ENCODE measurements at regions not wholly inside any gene's neighbourhood (a gene's known extent, or its start where the extent isn't known, plus 50 kb on each side); places are given as distances from the start of the nearest gene placed in this dataset.

DNA sequence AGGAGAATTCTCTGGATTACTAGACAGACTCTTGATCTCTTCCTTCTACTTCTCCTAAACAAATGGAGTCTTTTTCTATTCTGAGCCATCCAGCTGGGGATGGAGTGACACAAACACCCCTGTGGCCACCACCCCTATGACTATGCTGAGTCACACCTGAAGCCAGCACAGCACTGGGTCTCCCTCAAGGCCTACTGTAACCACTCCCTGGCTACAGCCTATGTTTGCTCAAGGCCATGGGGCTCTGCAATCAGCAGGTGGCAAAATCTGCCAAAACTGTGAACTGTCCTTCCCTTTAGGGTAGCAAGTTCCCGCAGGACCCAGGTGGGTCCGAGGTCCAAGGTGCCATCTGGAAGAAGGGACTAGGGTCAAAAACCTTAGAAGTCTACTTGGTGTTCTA is 132.3 kb downstream of the TINAG start:
- DNase-seq (ENCODE audit: low read depth), result no peak

GRCh38 chr6:54441020-54441419 is 132.8 kb downstream of the TINAG start:
- DNase-seq (ENCODE audit: low read depth), result no peak

DNA sequence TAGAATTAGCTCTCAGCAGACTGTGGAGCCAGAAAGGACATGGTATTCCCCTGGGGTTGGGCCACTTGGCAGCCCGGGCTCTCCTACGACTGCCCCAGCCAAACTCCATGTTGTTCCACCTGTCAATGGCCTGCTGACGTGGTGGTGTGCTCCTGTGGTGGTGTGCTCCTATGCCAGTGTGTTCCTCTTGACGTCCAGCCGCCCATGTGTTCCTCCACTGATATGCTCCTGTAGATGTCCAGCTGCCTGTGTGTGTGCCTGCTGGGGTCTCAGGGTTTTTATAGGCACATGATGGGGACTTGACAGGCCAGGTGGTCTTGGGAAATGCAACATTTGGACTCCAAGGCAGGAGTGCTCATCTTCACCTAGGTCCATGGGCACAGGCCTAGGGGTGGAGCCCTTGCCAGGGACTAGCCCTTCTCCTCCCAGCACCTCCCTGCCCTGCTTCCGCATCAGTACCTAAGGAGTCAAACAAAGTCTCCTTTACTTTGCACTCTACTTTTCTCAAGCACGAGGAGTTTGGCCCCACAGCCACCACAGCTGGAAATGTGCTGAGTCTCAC is 133.5 kb downstream of the TINAG start:
- no peak for DNase-seq (ENCODE audit: low read depth)

DNA sequence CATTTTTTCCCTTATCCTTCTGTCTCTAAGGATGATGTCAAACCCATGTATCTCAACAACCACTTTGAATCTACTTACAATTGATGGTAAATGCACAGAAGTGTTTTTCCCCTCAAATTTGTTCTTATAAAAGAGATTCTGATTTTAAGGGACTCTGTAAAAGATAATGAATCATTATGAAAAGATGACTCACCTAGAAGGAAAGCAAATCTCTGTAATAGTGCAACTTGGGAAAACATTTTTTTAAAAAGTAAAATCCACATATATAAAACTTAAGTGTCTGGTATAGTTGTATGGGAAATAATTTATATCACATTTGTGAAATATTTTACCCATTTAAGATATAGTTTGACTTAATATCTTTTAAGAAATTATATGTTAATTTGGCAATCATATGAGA is 137.0 kb downstream of the TINAG start:
- DNase-seq (ENCODE audit: low read depth), result no peak

DNA sequence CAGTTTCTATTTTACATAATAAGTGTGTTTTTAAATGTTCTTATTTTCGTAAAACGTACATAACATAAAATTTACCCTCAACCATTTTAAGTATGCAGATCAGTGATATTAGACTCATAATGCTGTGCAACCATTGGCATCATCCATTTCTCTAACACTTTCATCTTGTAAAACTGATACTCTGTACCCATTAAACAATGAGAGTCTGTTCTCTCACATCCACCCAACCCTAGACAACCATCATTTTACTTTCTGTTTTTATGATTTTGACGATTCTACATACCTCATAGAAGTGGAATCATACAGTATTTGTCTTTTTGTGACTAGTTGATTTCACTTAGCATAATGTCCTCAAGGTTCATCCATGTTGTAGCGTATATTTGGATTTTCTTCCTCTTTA is 140.4 kb downstream of the TINAG start:
- no peak for DNase-seq (ENCODE audit: low read depth)

DNA sequence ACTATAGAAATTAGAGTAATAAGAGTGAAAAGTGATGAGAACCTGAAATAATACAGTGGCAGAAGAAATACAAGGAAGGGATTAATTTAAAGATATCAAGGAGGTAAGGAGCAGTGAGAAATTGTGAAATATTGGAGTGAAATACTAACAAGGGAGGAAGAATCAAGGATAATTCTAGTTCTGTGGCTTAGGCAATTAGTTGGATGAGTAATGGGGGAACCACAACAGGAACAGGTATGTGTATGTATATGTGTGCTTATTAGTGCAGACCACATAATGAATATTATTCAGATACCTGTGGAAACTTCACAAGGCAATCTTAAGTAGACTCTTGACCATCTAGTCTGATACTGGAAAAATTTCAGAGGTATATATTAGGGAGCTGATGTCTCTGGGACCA is 143.3 kb downstream of the TINAG start:
- DNase-seq (ENCODE audit: low read depth), result no peak

DNA sequence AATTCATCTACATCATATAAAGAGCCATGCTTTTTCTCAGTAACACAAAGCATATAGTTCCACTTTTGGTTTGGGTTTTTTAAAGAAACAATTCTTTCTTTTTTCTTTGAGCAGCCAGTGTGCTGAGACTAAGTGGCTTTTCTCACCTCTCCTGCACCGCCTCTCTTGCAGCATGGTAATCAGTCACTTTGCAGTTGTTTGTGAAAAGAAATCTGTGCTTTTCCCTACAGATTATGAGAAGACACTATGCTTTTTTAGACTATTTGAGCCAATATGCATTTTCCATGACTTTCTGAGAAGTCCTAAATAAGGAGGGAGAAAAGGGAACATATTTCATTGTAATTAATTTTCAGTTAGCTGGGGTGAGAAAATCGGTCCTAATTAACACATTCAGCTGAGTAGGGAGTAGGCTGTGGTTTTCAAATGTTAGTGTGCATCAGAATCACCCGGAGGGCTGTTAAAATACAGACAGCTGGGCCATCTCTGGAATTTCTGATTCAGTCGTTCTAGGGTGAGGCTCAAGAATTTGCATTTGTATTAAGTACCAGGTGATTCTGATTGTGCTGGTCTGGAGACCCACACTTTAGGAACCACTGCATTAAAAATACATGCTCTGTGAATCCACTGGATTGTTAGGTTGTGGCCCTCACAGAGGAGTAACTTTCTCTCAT is 155.2 kb downstream of the TINAG start:
- DNase-seq (ENCODE audit: low read depth), result no peak

GRCh38 chr6:54465649-54466300 is 157.5 kb downstream of the TINAG start:
- DNase-seq (ENCODE audit: low read depth), result no peak

GRCh38 chr6:54467384-54467783 is 159.1 kb downstream of the TINAG start:
- DNase-seq (ENCODE audit: low read depth), result no peak

DNA sequence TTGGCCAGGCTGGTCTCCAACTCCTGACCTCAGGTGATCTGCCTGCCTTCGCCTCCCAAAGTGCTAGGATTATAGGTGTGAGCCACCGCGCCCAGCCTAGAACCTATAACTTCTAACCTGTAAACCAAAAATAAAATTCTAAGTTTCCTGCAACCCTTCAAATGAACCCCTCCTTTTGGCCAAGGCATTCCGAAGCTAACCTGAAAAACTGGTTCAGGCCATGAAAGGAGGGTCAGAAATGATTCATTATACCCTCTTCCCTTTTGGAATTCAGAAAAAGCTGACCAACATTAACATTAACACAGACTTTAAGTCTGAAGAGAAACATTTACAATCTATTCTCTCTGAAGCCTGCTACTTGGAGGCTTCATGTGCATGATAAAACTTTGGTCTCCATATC is 165.1 kb downstream of the TINAG start:
- no peak for DNase-seq (ENCODE audit: low read depth)

DNA sequence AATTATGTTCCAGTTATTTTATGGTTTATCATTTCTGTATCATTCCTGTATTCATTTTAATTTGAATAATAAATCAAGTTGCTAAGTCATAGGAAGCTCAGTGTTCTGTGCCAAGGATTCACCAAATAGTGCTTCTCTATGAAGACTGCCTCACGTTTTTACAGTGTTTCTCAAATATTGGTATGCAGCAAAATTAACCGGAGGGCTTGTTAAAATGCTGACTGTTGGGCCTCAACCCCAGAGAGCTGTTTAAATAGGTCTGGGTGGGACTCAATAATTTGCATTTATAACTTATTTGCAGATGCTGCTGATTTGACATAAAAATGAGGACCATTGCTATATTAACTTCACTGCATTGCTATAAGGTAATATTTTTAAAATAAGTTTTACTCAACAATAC is 166.7 kb downstream of the TINAG start:
- no peak for DNase-seq (ENCODE audit: low read depth)

- no peak for DNase-seq (ENCODE audit: low read depth)
Observed at GRCh38 chr6:54481091-54481490, 172.8 kb downstream of the TINAG start.

DNA sequence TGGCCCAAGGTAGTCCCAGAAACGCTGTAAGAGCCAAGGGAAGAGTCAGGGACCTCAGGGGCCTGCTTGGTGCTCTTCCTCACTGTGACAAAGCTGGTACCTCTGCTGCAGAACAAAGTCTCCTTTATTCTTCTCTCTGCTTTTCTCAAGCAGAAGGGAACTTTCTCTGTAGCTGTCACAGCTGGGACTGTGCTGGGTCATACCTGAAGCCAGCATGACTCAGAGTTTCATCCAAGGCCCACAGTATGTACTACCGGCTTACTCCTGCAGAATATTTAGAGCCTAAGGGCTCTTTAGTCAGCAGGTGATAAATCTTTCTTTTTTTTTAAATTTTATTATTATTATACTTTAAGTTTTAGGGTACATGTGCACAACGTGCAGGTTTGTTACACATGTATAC is 183.2 kb downstream of the TINAG start:
- DNase-seq (ENCODE audit: low read depth), result peak; percentile 71

DNA sequence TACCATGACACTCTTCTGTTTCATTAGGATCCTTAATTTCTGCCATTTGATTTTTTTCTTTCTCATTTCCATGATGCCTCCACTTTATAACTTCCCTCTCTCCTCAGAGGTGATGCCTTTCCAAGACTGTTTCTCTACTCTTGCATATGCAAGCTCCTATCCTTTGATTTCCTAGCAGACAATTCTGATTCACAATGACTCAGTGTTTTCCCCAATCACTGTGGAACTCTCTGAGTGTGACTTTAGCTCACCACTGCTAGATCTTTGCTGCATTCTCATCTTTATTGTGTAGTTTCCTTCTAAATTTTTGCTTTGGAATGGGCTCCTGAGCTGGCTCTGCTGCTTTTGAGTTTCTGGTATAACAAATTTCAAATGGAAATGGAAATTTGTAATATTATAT is 184.9 kb downstream of the TINAG start:
- DNase-seq (ENCODE audit: low read depth), result peak; percentile 80

- no peak for DNase-seq (ENCODE audit: low read depth)
Observed at GRCh38 chr6:54503144-54503543, 194.9 kb downstream of the TINAG start.

DNA sequence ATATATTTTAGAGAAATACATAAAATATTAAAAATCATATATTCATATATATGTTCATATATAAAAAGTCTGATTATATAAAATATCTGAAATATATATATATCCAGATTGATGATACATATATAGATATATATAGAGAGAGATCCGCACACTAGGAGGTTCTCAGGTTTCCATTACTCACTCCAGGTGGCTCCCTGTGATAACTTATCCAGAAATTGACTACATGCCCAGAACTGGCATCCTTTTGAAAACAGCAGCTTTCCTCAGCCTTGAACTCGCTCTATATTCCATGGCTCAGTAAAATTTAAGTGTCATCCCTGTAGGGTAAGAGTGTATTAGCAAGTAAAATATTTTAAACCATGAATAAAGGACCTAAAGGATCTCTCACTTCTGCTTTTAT is 206.8 kb downstream of the TINAG start:
- DNase-seq (ENCODE audit: low read depth), result no peak

- DNase-seq (ENCODE audit: low read depth), result no peak
Observed at GRCh38 chr6:54515713-54516112, 207.5 kb downstream of the TINAG start.

DNA sequence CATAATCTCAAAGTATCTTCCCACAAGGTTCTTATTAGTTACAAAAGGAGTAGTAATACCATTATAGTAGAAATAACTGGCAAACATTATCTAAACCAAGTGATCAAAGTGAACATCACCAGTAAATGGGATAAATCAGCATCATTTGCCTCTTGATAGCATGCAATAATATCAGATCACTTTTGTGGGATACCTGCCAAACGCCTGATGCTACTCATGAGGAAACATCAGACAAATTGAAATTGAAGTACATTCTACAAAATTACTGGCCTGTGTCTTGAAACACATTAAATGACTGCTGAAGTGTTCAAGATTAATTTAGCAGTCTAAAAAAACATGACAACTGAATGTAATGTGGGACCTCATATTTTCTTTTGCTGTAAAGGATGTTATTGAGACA is 208.1 kb downstream of the TINAG start:
- DNase-seq (ENCODE audit: low read depth), result no peak

- no peak for DNase-seq (ENCODE audit: low read depth)
Observed at GRCh38 chr6:54519161-54519560, 210.9 kb downstream of the TINAG start.

GRCh38 chr6:54525731-54526130 is 217.5 kb downstream of the TINAG start:
- peak; percentile 76 for DNase-seq (ENCODE audit: low read depth)

DNA sequence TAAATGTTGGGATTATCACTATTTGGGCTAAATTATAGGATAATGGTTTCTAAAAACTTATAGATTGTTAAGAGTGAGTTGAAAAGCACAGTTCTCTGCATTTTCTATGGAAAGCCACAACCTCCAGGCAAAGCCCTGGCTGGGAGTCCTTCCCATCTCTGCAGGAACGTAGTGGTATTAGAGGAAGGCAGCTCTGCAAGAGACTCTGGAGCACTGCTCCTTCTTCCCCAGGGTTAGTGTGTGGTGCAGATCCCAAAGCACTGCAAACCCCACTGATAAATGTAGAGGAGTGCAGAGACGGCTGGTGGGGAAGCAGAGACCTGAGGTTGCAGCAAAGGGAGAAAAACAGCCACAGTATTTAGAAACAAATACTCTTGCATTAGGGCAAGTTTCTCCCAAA is 225.3 kb downstream of the TINAG start:
- no peak for DNase-seq (ENCODE audit: low read depth)

GRCh38 chr6:54535568-54535967 is 227.3 kb downstream of the TINAG start:
- no peak for DNase-seq (ENCODE audit: low read depth)

GRCh38 chr6:54541541-54541940 is 233.3 kb downstream of the TINAG start:
- DNase-seq (ENCODE audit: low read depth), result no peak

DNA sequence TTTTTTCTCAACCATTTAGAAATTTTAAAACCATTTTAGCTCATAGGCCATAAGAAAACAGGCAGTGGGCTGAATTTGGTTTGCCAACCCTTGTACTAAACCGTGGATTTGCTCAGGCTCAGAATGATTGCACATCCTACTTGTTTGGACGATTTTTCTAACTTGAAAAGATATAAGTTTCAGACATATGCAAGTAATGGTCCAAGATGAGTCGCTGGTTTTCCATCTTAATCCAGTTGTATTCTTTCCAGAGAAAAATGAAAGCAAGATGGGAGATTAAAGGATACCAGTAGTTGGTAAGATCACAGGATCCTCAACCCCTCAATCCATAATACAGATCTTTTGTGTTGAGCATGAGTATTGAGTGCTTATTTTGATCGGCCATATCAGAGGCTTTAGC is 250.9 kb downstream of the TINAG start:
- DNase-seq (ENCODE audit: low read depth), result no peak
